ENCODE measurements at regions not wholly inside any gene's neighbourhood (a gene's known extent, or its start where the extent isn't known, plus 50 kb on each side); places are given as distances from the start of the nearest gene placed in this dataset.

- TF ChIP-seq EZH2phosphoT487 (IDR thresholded peaks at IDR 0.05; ENCODE audit: unreplicated experiment) (no peak), ZNF114 (CRISPR knock-in tag; IDR thresholded peaks at IDR 0.05) (no peak), POLR2AphosphoS5 (IDR thresholded peaks at IDR 0.05; ENCODE audit: low read depth) (no peak), ETS1 (IDR thresholded peaks at IDR 0.05) (no peak), ZNF462 (CRISPR knock-in tag; IDR thresholded peaks at IDR 0.05) (no peak), ZNF331 (CRISPR knock-in tag; IDR thresholded peaks at IDR 0.05; ENCODE audit: low read depth) (no peak), CREB1 (CRISPR knock-in tag; IDR thresholded peaks at IDR 0.05; ENCODE audit: low read depth) (no peak), JUNB (IDR thresholded peaks at IDR 0.05; ENCODE audit: unreplicated experiment) (no peak), EZH2 (IDR thresholded peaks at IDR 0.05; ENCODE audit: low read depth, unreplicated experiment) (no peak), NANOG (IDR thresholded peaks at IDR 0.05; ENCODE audit: borderline replicate concordance) (no peak), STAT1 (IDR thresholded peaks at IDR 0.05; ENCODE audit: unreplicated experiment) (no peak)
- TF ChIP-seq, protein P1, sequence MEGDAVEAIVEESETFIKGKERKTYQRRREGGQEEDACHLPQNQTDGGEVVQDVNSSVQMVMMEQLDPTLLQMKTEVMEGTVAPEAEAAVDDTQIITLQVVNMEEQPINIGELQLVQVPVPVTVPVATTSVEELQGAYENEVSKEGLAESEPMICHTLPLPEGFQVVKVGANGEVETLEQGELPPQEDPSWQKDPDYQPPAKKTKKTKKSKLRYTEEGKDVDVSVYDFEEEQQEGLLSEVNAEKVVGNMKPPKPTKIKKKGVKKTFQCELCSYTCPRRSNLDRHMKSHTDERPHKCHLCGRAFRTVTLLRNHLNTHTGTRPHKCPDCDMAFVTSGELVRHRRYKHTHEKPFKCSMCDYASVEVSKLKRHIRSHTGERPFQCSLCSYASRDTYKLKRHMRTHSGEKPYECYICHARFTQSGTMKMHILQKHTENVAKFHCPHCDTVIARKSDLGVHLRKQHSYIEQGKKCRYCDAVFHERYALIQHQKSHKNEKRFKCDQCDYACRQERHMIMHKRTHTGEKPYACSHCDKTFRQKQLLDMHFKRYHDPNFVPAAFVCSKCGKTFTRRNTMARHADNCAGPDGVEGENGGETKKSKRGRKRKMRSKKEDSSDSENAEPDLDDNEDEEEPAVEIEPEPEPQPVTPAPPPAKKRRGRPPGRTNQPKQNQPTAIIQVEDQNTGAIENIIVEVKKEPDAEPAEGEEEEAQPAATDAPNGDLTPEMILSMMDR (conservative IDR thresholded peaks at IDR 0.05; ENCODE audit: low read depth in 2 of 2) = no peak
- TF ChIP-seq, protein P2, sequence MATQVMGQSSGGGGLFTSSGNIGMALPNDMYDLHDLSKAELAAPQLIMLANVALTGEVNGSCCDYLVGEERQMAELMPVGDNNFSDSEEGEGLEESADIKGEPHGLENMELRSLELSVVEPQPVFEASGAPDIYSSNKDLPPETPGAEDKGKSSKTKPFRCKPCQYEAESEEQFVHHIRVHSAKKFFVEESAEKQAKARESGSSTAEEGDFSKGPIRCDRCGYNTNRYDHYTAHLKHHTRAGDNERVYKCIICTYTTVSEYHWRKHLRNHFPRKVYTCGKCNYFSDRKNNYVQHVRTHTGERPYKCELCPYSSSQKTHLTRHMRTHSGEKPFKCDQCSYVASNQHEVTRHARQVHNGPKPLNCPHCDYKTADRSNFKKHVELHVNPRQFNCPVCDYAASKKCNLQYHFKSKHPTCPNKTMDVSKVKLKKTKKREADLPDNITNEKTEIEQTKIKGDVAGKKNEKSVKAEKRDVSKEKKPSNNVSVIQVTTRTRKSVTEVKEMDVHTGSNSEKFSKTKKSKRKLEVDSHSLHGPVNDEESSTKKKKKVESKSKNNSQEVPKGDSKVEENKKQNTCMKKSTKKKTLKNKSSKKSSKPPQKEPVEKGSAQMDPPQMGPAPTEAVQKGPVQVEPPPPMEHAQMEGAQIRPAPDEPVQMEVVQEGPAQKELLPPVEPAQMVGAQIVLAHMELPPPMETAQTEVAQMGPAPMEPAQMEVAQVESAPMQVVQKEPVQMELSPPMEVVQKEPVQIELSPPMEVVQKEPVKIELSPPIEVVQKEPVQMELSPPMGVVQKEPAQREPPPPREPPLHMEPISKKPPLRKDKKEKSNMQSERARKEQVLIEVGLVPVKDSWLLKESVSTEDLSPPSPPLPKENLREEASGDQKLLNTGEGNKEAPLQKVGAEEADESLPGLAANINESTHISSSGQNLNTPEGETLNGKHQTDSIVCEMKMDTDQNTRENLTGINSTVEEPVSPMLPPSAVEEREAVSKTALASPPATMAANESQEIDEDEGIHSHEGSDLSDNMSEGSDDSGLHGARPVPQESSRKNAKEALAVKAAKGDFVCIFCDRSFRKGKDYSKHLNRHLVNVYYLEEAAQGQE (IDR thresholded peaks at IDR 0.05; ENCODE audit: unreplicated experiment) = no peak
- no peaks in the 10 kb centered on the region for H3K36me3 ChIP-seq (ENCODE audit: insufficient read depth)
- H4K20me1 ChIP-seq (replicated peaks; ENCODE audit: insufficient read depth) = no peaks in the 10 kb centered on the region
- DNase-seq (ENCODE audit: low spot score) = no peak
- ATAC-seq = no peak
- Mint-ChIP-seq H3K9me3 (no peaks in the 10 kb centered on the region), H3K4me3 (no peak overlapping the region), H3K4me1 (no peaks in the 10 kb centered on the region; the same call in 2 of the 3 replicates), H3K36me3 (ENCODE audit: low read depth) (no peaks in the 10 kb centered on the region), H3K27ac (no peak overlapping the region), H3K27me3 (ENCODE audit: insufficient read depth, low read depth, poor library complexity) (peaks cover 5% of the 10 kb centered on the region)
- H2AFZ ChIP-seq = no peak overlapping the region
- peaks cover under 1% of the 10 kb centered on the region; the same call in 1 of the 2 replicates for H3K9me2 ChIP-seq (ENCODE audit: insufficient read depth)
- H3K27me3 ChIP-seq (ENCODE audit: insufficient read depth) = no peaks in the 10 kb centered on the region
- no peaks in the 10 kb centered on the region for H3K79me2 ChIP-seq (replicated peaks; ENCODE audit: insufficient read depth)
- H3F3A ChIP-seq (replicated peaks; ENCODE audit: low read depth) = no peaks in the 10 kb centered on the region
- no peak overlapping the region for H3K4me3 ChIP-seq
- H3K4me1 ChIP-seq (ENCODE audit: insufficient read depth) = no peaks in the 10 kb centered on the region
- no peak overlapping the region for H3K27ac ChIP-seq (ENCODE audit: low read depth)
- H3K4me2 ChIP-seq = no peak overlapping the region
These were observed 91.9 kb downstream of the ARL4C start for GRCh38 chr2:234404957-234405356.
